ENCODE measurements at regions not wholly inside any gene's neighbourhood (a gene's known extent, or its start where the extent isn't known, plus 50 kb on each side); places are given as distances from the start of the nearest gene placed in this dataset.

- 97 to 100% methylated on average over 3 of the region's 3 CpGs for WGBS, 2 experiments (ENCODE audit: low coverage in 1 of 2, low lambda C conversion rate in 2 of 2, missing lambda C conversion rate in 2 of 2)
- H3K79me2 ChIP-seq (ENCODE audit: insufficient read depth), result no peaks in the 10 kb centered on the region
- H3K27ac ChIP-seq, result no peak overlapping the region
- H3K9me3 ChIP-seq (ENCODE audit: low read depth), result no peaks in the 10 kb centered on the region
- no peaks in the 10 kb centered on the region for H3K36me3 ChIP-seq (ENCODE audit: low read depth)
- H2AFZ ChIP-seq, result no peak overlapping the region
- H3K9me2 ChIP-seq (ENCODE audit: insufficient read depth), result no peaks in the 10 kb centered on the region
- no peak for TF ChIP-seq EZH2phosphoT487 (IDR thresholded peaks at IDR 0.05; ENCODE audit: insufficient read depth, low read depth)
- no peak for TF ChIP-seq EZH2 (IDR thresholded peaks at IDR 0.05; ENCODE audit: insufficient read depth, poor library complexity, severe bottlenecking)
- H4K20me1 ChIP-seq (ENCODE audit: insufficient read depth), result no peaks in the 10 kb centered on the region
- DNase-seq, result no peak
- no peaks in the 10 kb centered on the region for H3K27me3 ChIP-seq (replicated peaks; ENCODE audit: insufficient read depth)
- no peak overlapping the region for H3K4me2 ChIP-seq (ENCODE audit: unreplicated experiment)
- H3F3A ChIP-seq (ENCODE audit: insufficient read depth), result no peaks in the 10 kb centered on the region
- H3K4me3 ChIP-seq, result no peak overlapping the region
- in situ Hi-C loops (cut with MboI), result no loop called here
- no peaks in the 10 kb centered on the region for H3K4me1 ChIP-seq (ENCODE audit: insufficient read depth)
- H3K9ac ChIP-seq, result no peak overlapping the region
Observed at GRCh38 chr11:121950160-121950559, 165.9 kb downstream of the BLID start.

- no peak for DNase-seq
- no peaks in the 10 kb centered on the region for H3K9me3 ChIP-seq (ENCODE audit: low read depth)
- TF ChIP-seq EZH2phosphoT487 (IDR thresholded peaks at IDR 0.05; ENCODE audit: insufficient read depth, low read depth) (no peak), EZH2 (IDR thresholded peaks at IDR 0.05; ENCODE audit: insufficient read depth, poor library complexity, severe bottlenecking) (no peak)
- no peak overlapping the region for H2AFZ ChIP-seq
- H3K27me3 ChIP-seq (replicated peaks; ENCODE audit: insufficient read depth), result no peaks in the 10 kb centered on the region
- H3K4me3 ChIP-seq, result no peak overlapping the region
- no peak overlapping the region for H3K9ac ChIP-seq
- in situ Hi-C loops (cut with MboI), result no loop called here
- H3K36me3 ChIP-seq (ENCODE audit: low read depth), result no peaks in the 10 kb centered on the region
- 96 to 100% methylated on average over 3 of the region's 3 CpGs for WGBS, 2 experiments (ENCODE audit: low coverage in 1 of 2, low lambda C conversion rate in 2 of 2, missing lambda C conversion rate in 2 of 2)
- no peak overlapping the region for H3K4me2 ChIP-seq (ENCODE audit: unreplicated experiment)
- H3K79me2 ChIP-seq (ENCODE audit: insufficient read depth), result no peaks in the 10 kb centered on the region
- H3F3A ChIP-seq (ENCODE audit: insufficient read depth), result no peaks in the 10 kb centered on the region
- H3K9me2 ChIP-seq (ENCODE audit: insufficient read depth), result no peaks in the 10 kb centered on the region
- no peaks in the 10 kb centered on the region for H3K4me1 ChIP-seq (ENCODE audit: insufficient read depth)
- H4K20me1 ChIP-seq (ENCODE audit: insufficient read depth), result no peaks in the 10 kb centered on the region
- H3K27ac ChIP-seq, result no peak overlapping the region
Observed at GRCh38 chr11:121946514-121946913, 169.5 kb downstream of the BLID start.

- H2AFZ ChIP-seq, result no peak overlapping the region
Observed at GRCh38 chr11:121944556-121945230, 171.3 kb downstream of the BLID start.

GRCh38 chr11:121938076-121938475 lies 177.9 kb downstream of the BLID start:
- no peak overlapping the region for H3K9ac ChIP-seq
- peaks cover 25% of the 10 kb centered on the region for H3K4me1 ChIP-seq (ENCODE audit: insufficient read depth)
- 44 to 58% methylated on average over 2 of the region's 2 CpGs for WGBS, 2 experiments (ENCODE audit: low coverage in 1 of 2, low lambda C conversion rate in 2 of 2, missing lambda C conversion rate in 2 of 2)
- H3K27me3 ChIP-seq (replicated peaks; ENCODE audit: insufficient read depth), result no peaks in the 10 kb centered on the region
- no peaks in the 10 kb centered on the region for H4K20me1 ChIP-seq (ENCODE audit: insufficient read depth)
- no peak for DNase-seq
- no peak overlapping the region for H2AFZ ChIP-seq
- in situ Hi-C loops (cut with MboI), result no loop called here
- H3K79me2 ChIP-seq (ENCODE audit: insufficient read depth), result no peaks in the 10 kb centered on the region
- peak overlapping the region; percentile 28 for H3K4me2 ChIP-seq (ENCODE audit: unreplicated experiment)
- H3F3A ChIP-seq (ENCODE audit: insufficient read depth), result peaks cover 42% of the 10 kb centered on the region
- H3K36me3 ChIP-seq (ENCODE audit: low read depth), result no peaks in the 10 kb centered on the region
- H3K9me2 ChIP-seq (ENCODE audit: insufficient read depth), result no peaks in the 10 kb centered on the region
- no peak for TF ChIP-seq EZH2phosphoT487 (IDR thresholded peaks at IDR 0.05; ENCODE audit: insufficient read depth, low read depth)
- TF ChIP-seq EZH2 (IDR thresholded peaks at IDR 0.05; ENCODE audit: insufficient read depth, poor library complexity, severe bottlenecking), result no peak
- peak overlapping the region; percentile 50 for H3K27ac ChIP-seq
- H3K4me3 ChIP-seq, result no peak overlapping the region
- no peaks in the 10 kb centered on the region for H3K9me3 ChIP-seq (ENCODE audit: low read depth)

More at GRCh38 chr11:121944556-121945230, 171.3 kb downstream of the BLID start:
- no peaks in the 10 kb centered on the region for H3K27me3 ChIP-seq (replicated peaks; ENCODE audit: insufficient read depth)
- H3K27ac ChIP-seq, result no peak overlapping the region
- no peaks in the 10 kb centered on the region for H4K20me1 ChIP-seq (ENCODE audit: insufficient read depth)
- 13% methylated on average over 4 of the region's 4 CpGs for WGBS, 2 experiments (ENCODE audit: low coverage in 1 of 2, low lambda C conversion rate in 2 of 2, missing lambda C conversion rate in 2 of 2)
- no peaks in the 10 kb centered on the region for H3F3A ChIP-seq (ENCODE audit: insufficient read depth)
- TF ChIP-seq EZH2phosphoT487 (IDR thresholded peaks at IDR 0.05; ENCODE audit: insufficient read depth, low read depth) (no peak), EZH2 (IDR thresholded peaks at IDR 0.05; ENCODE audit: insufficient read depth, poor library complexity, severe bottlenecking) (no peak)
- no peaks in the 10 kb centered on the region for H3K36me3 ChIP-seq (ENCODE audit: low read depth)
- DNase-seq, result no peak
- no peaks in the 10 kb centered on the region for H3K4me1 ChIP-seq (ENCODE audit: insufficient read depth)
- no peak overlapping the region for H3K4me2 ChIP-seq (ENCODE audit: unreplicated experiment)
- H3K9me2 ChIP-seq (ENCODE audit: insufficient read depth), result no peaks in the 10 kb centered on the region
- H3K9ac ChIP-seq, result no peak overlapping the region
- no peaks in the 10 kb centered on the region for H3K79me2 ChIP-seq (ENCODE audit: insufficient read depth)
- no peaks in the 10 kb centered on the region for H3K9me3 ChIP-seq (ENCODE audit: low read depth)
- in situ Hi-C loops (cut with MboI), result no loop called here
- H3K4me3 ChIP-seq, result no peak overlapping the region

All from GM23248 (cell line).